ENCODE measurements at regions not wholly inside any gene's neighbourhood (a gene's known extent, or its start where the extent isn't known, plus 50 kb on each side); places are given as distances from the start of the nearest gene placed in this dataset.

DNA sequence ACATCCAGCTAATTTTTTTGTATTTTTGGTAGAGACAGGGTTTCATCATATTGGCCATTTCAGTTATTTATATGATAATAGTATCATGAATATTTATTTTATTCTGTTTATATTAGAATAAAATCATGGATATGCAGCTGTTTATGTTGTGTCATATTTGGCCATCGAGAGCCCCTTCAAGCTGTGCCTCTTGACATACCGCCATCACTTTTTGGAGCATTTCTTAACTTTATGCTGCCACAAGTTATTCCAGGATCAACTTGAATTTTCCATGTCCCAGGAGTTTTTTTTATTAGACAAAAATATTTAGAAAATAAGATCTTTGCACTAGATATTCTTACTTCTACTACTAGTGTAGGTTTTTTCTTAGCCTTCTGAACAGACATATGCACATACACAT is 1067.0 kb upstream of the LRRTM3 start:
- no peaks in the 10 kb centered on the region for H3K9me3 ChIP-seq (ENCODE audit: control insufficient read depth in 2 of 2, insufficient read depth in 1 of 2, low read length in 1 of 2)
- H3K27me3 ChIP-seq (ENCODE audit: control insufficient read depth in 2 of 2, insufficient read depth in 1 of 2, low read length in 1 of 2), result no peaks in the 10 kb centered on the region
- WGBS, result 89% methylated on average over 2 of the region's 2 CpGs
- no peaks in the 10 kb centered on the region for H3K36me3 ChIP-seq (ENCODE audit: control insufficient read depth in 2 of 2, insufficient read depth in 2 of 2, low read length in 1 of 2)
- DNase-seq (ENCODE audit: low read depth in 6 of 9, low spot score in 9 of 9), result no peak
- no peak overlapping the region for H3K4me3 ChIP-seq (ENCODE audit: low read length in 2 of 2)
- no peak overlapping the region for H3K27ac ChIP-seq (ENCODE audit: low read depth in 1 of 2, low read length in 1 of 2)
- no peaks in the 10 kb centered on the region for H3K4me1 ChIP-seq (ENCODE audit: control insufficient read depth in 2 of 2, insufficient read depth in 2 of 2, low read length in 2 of 2)

DNA sequence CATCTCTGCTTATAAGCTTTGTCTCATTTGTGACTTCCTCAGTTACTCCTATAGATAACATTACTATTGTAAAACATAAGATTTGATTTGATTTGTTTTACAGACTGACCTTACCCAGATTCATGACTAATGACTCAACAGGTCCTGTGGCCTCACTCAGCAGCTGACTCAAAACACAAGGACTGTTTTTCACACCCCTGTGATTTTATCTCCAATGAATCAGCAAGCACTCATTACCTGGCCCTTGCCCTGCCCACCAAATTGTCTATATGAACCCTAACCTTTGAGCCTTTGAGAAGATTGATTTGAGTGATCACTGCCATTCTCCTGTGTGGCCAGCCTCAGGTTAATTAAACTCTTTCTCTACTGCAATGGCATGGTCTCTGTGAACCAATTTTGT is 1064.6 kb upstream of the LRRTM3 start:
- Histone ChIP-seq H3K36me3 (ENCODE audit: control insufficient read depth in 2 of 2, insufficient read depth in 2 of 2, low read length in 1 of 2) (no peaks in the 10 kb centered on the region), H3K4me1 (ENCODE audit: control insufficient read depth in 2 of 2, insufficient read depth in 2 of 2, low read length in 2 of 2) (no peaks in the 10 kb centered on the region), H3K27ac (ENCODE audit: low read depth in 1 of 2, low read length in 1 of 2) (no peak overlapping the region), H3K4me3 (ENCODE audit: low read length in 2 of 2) (no peak overlapping the region), H3K9me3 (ENCODE audit: control insufficient read depth in 2 of 2, insufficient read depth in 1 of 2, low read length in 1 of 2) (no peaks in the 10 kb centered on the region), H3K27me3 (ENCODE audit: control insufficient read depth in 2 of 2, insufficient read depth in 1 of 2, low read length in 1 of 2) (no peaks in the 10 kb centered on the region)
- DNase-seq (ENCODE audit: low read depth in 6 of 9, low spot score in 9 of 9), result no peak

Measured in thymus (tissue), 11 donors.